GM21390 (cell line): ENCODE measurements at regions not wholly inside any gene's neighbourhood (a gene's known extent, or its start where the extent isn't known, plus 50 kb on each side); places are given as distances from the start of the nearest gene placed in this dataset.
"Not testable (repeated sequence)": the region's sequence is repeated elsewhere in the genome, so short reads cannot be mapped to it uniquely, and the experiment has no call there.

Experiments
- ATAC-seq: cut with Tn5 transposase; IDR thresholded peaks from one replicate; pipeline ENCODE4 v1.9.1; 2021; ENCODE audit not compliant: unreplicated experiment

- ATAC-seq: no peak
These were observed 220.2 kb downstream of the SHQ1 start for GRCh38 chr3:72628065-72628464.

GRCh38 chr3:72627271-72627670 lies 221.0 kb downstream of the SHQ1 start:
- no peak for ATAC-seq

GRCh38 chr3:72625602-72626337 lies 222.5 kb downstream of the SHQ1 start:
- ATAC-seq: no peak

GRCh38 chr3:72624656-72625055 lies 223.6 kb downstream of the SHQ1 start:
- ATAC-seq: no peak

- ATAC-seq: no peak
These were observed 229.5 kb downstream of the SHQ1 start for GRCh38 chr3:72618739-72619138.

- ATAC-seq: no peak
These were observed 230.7 kb downstream of the SHQ1 start for GRCh38 chr3:72617424-72618024.

- no peak for ATAC-seq
These were observed 232.5 kb downstream of the SHQ1 start for GRCh38 chr3:72615776-72616175.

GRCh38 chr3:72615182-72615581 lies 233.1 kb downstream of the SHQ1 start:
- ATAC-seq: no peak

- ATAC-seq: no peak
These were observed 233.7 kb downstream of the SHQ1 start for GRCh38 chr3:72614394-72615074.

- ATAC-seq: no peak
These were observed 234.4 kb downstream of the SHQ1 start for GRCh38 chr3:72613871-72614270.

- not testable (repeated sequence) for ATAC-seq
These were observed 239.1 kb downstream of the SHQ1 start for GRCh38 chr3:72609114-72609513.

GRCh38 chr3:72606005-72606800 lies 242.0 kb downstream of the SHQ1 start:
- no peak for ATAC-seq

- no peak for ATAC-seq
These were observed 243.9 kb downstream of the SHQ1 start for GRCh38 chr3:72604328-72604727.

GRCh38 chr3:72601983-72602750 lies 246.1 kb downstream of the SHQ1 start:
- ATAC-seq: no peak

GRCh38 chr3:72601060-72601459 lies 247.2 kb downstream of the SHQ1 start:
- ATAC-seq: no peak

- no peak for ATAC-seq
These were observed 250.5 kb downstream of the SHQ1 start for GRCh38 chr3:72597756-72598195.

GRCh38 chr3:72597043-72597442 lies 251.2 kb downstream of the SHQ1 start:
- no peak for ATAC-seq

GRCh38 chr3:72595927-72596610 lies 252.2 kb downstream of the SHQ1 start:
- no peak for ATAC-seq

GRCh38 chr3:72595376-72595775 lies 252.9 kb downstream of the SHQ1 start:
- ATAC-seq: no peak

GRCh38 chr3:72594615-72595215 lies 253.5 kb downstream of the SHQ1 start:
- no peak for ATAC-seq
